Activated CD4-positive, alpha-beta T cell treated with anti-CD3 and anti-CD28 coated beads, Interleukin-2, amount 10 ng/mL, durations not matched to agents 24 days and 14 days (primary cell): ENCODE measurements at regions not wholly inside any gene's neighbourhood (a gene's known extent, or its start where the extent isn't known, plus 50 kb on each side); places are given as distances from the start of the nearest gene placed in this dataset.

Experiments
- DNase-seq: peaks from one replicate; pipeline ENCODE4 v3.0.0; 2022
- H3K27ac Mint-ChIP-seq: one replicate; pipeline ENCODE4 v1.8.0; 2022; ENCODE audit warnings: mild to moderate bottlenecking, mixed read lengths
- H3K27me3 Mint-ChIP-seq: one replicate; pipeline ENCODE4 v1.8.0; 2022; ENCODE audit warnings: mixed read lengths
- H3K36me3 Mint-ChIP-seq: one replicate; pipeline ENCODE4 v1.8.0; 2022; ENCODE audit warnings: low read depth, mild to moderate bottlenecking, mixed read lengths
- H3K4me1 Mint-ChIP-seq: one replicate; pipeline ENCODE4 v1.8.0; 2021; ENCODE audit warnings: mixed read lengths
- H3K4me3 Mint-ChIP-seq: one replicate; pipeline ENCODE4 v1.8.0; 2022; ENCODE audit warnings: mild to moderate bottlenecking, moderate library complexity, mixed read lengths
- H3K9me3 Mint-ChIP-seq: one replicate; pipeline ENCODE4 v1.8.0; 2021; ENCODE audit warnings: mixed read lengths
- intact Hi-C: fragments of 100-400 bp; cut with micrococcal nuclease; formaldehyde crosslinking; loops from one replicate; pipeline ENCODE4 v1.15.1; 2023

GRCh38 chr20:19885939-19886660, 128.0 kb downstream of the RIN2 start:
- H3K4me1 Mint-ChIP-seq = no peaks in the 10 kb centered on the region
- H3K27me3 Mint-ChIP-seq = peaks cover 12% of the 10 kb centered on the region
- no peak overlapping the region for H3K27ac Mint-ChIP-seq
- H3K36me3 Mint-ChIP-seq = no peaks in the 10 kb centered on the region
- H3K9me3 Mint-ChIP-seq = no peaks in the 10 kb centered on the region
- no peak for DNase-seq
- intact Hi-C loops = no loop called here
- H3K4me3 Mint-ChIP-seq = no peak overlapping the region

GRCh38 chr20:19886661-19887288, 128.7 kb downstream of the RIN2 start:
- H3K27ac Mint-ChIP-seq = no peak overlapping the region
- no peak overlapping the region for H3K4me3 Mint-ChIP-seq
- no peak for DNase-seq
- no peaks in the 10 kb centered on the region for H3K9me3 Mint-ChIP-seq
- H3K27me3 Mint-ChIP-seq = peaks cover 12% of the 10 kb centered on the region
- H3K36me3 Mint-ChIP-seq = no peaks in the 10 kb centered on the region
- intact Hi-C loops = no loop called here
- no peaks in the 10 kb centered on the region for H3K4me1 Mint-ChIP-seq

- Mint-ChIP-seq H3K4me3 (no peak overlapping the region), H3K4me1 (no peaks in the 10 kb centered on the region), H3K9me3 (no peaks in the 10 kb centered on the region), H3K27me3 (peaks cover 12% of the 10 kb centered on the region), H3K36me3 (no peaks in the 10 kb centered on the region), H3K27ac (no peak overlapping the region)
- intact Hi-C loops = no loop called here
- no peak for DNase-seq
These were observed 129.4 kb upstream of the NAA20 start for GRCh38 chr20:19887556-19888268.

- no peak overlapping the region for H3K4me3 Mint-ChIP-seq
- no peak overlapping the region for H3K27ac Mint-ChIP-seq
- intact Hi-C loops = no loop called here
- DNase-seq = no peak
- peaks cover 12% of the 10 kb centered on the region for H3K27me3 Mint-ChIP-seq
- H3K36me3 Mint-ChIP-seq = no peaks in the 10 kb centered on the region
- H3K9me3 Mint-ChIP-seq = no peaks in the 10 kb centered on the region
- H3K4me1 Mint-ChIP-seq = no peaks in the 10 kb centered on the region
These were observed 128.9 kb upstream of the NAA20 start for GRCh38 chr20:19888269-19888671.

- Mint-ChIP-seq H3K27me3 (peaks cover 12% of the 10 kb centered on the region), H3K9me3 (no peaks in the 10 kb centered on the region), H3K4me1 (no peaks in the 10 kb centered on the region), H3K4me3 (no peak overlapping the region), H3K36me3 (no peaks in the 10 kb centered on the region), H3K27ac (no peak overlapping the region)
- intact Hi-C loops = no loop called here
- no peak for DNase-seq
These were observed 127.9 kb upstream of the NAA20 start for GRCh38 chr20:19889011-19889953.

- intact Hi-C loops = no loop called here
- H3K27me3 Mint-ChIP-seq = peaks cover 12% of the 10 kb centered on the region
- no peaks in the 10 kb centered on the region for H3K36me3 Mint-ChIP-seq
- no peaks in the 10 kb centered on the region for H3K9me3 Mint-ChIP-seq
- H3K27ac Mint-ChIP-seq = no peak overlapping the region
- H3K4me3 Mint-ChIP-seq = no peak overlapping the region
- H3K4me1 Mint-ChIP-seq = no peaks in the 10 kb centered on the region
- no peak for DNase-seq
These were observed 126.6 kb upstream of the NAA20 start for GRCh38 chr20:19890445-19891051.

GRCh38 chr20:19893356-19893755, 123.8 kb upstream of the NAA20 start:
- Mint-ChIP-seq H3K27ac (no peak overlapping the region), H3K36me3 (no peaks in the 10 kb centered on the region), H3K4me3 (no peak overlapping the region), H3K27me3 (peaks cover 10% of the 10 kb centered on the region), H3K9me3 (peaks cover under 1% of the 10 kb centered on the region), H3K4me1 (no peaks in the 10 kb centered on the region)
- no peak for DNase-seq
- intact Hi-C loops = no loop called here

GRCh38 chr20:19895761-19896160, 121.4 kb upstream of the NAA20 start:
- Mint-ChIP-seq H3K27ac (no peak overlapping the region), H3K27me3 (no peaks in the 10 kb centered on the region), H3K4me3 (no peak overlapping the region), H3K9me3 (peaks cover 8% of the 10 kb centered on the region), H3K36me3 (no peaks in the 10 kb centered on the region), H3K4me1 (no peaks in the 10 kb centered on the region)
- intact Hi-C loops = no loop called here
- no peak for DNase-seq

GRCh38 chr20:19897891-19898290, 119.3 kb upstream of the NAA20 start:
- Mint-ChIP-seq H3K27ac (no peak overlapping the region), H3K27me3 (no peaks in the 10 kb centered on the region), H3K9me3 (peaks cover 8% of the 10 kb centered on the region), H3K4me1 (no peaks in the 10 kb centered on the region), H3K36me3 (no peaks in the 10 kb centered on the region), H3K4me3 (no peak overlapping the region)
- no peak for DNase-seq
- intact Hi-C loops = no loop called here

GRCh38 chr20:19901226-19901625, 115.9 kb upstream of the NAA20 start:
- intact Hi-C loops = no loop called here
- Mint-ChIP-seq H3K4me3 (no peak overlapping the region), H3K27me3 (no peaks in the 10 kb centered on the region), H3K27ac (no peak overlapping the region), H3K36me3 (no peaks in the 10 kb centered on the region), H3K4me1 (peaks cover 3% of the 10 kb centered on the region), H3K9me3 (peaks cover 8% of the 10 kb centered on the region)
- DNase-seq = no peak

- Mint-ChIP-seq H3K27me3 (no peaks in the 10 kb centered on the region), H3K36me3 (no peaks in the 10 kb centered on the region), H3K4me3 (no peak overlapping the region), H3K27ac (no peak overlapping the region), H3K4me1 (peaks cover 3% of the 10 kb centered on the region), H3K9me3 (peaks cover 8% of the 10 kb centered on the region)
- no peak for DNase-seq
- intact Hi-C loops = no loop called here
These were observed 113.9 kb upstream of the NAA20 start for GRCh38 chr20:19903168-19903811.

GRCh38 chr20:19907326-19908056, 109.7 kb upstream of the NAA20 start:
- H3K4me3 Mint-ChIP-seq = no peak overlapping the region
- peaks cover 3% of the 10 kb centered on the region for H3K4me1 Mint-ChIP-seq
- no peak overlapping the region for H3K27ac Mint-ChIP-seq
- H3K27me3 Mint-ChIP-seq = no peaks in the 10 kb centered on the region
- intact Hi-C loops = no loop called here
- no peaks in the 10 kb centered on the region for H3K36me3 Mint-ChIP-seq
- no peak for DNase-seq
- no peaks in the 10 kb centered on the region for H3K9me3 Mint-ChIP-seq
